Activated naive CD8-positive, alpha-beta T cell treated with anti-CD3 and anti-CD28 coated beads for 36 hours (primary cell): ENCODE measurements at regions not wholly inside any gene's neighbourhood (a gene's known extent, or its start where the extent isn't known, plus 50 kb on each side); places are given as distances from the start of the nearest gene placed in this dataset.

ENCODE experiments used
- DNase-seq: peaks from one replicate; pipeline ENCODE4 v3.0.0; 2021
- H3K27ac Mint-ChIP-seq: one replicate; pipeline ENCODE4 v1.8.0; 2022; ENCODE audit warnings: mild to moderate bottlenecking, moderate library complexity, mixed read lengths
- H3K27me3 Mint-ChIP-seq: one replicate; pipeline ENCODE4 v1.8.0; 2022; ENCODE audit warnings: mild to moderate bottlenecking, mixed read lengths
- H3K36me3 Mint-ChIP-seq: one replicate; pipeline ENCODE4 v1.8.0; 2021; ENCODE audit warnings: mild to moderate bottlenecking, mixed read lengths
- H3K4me1 Mint-ChIP-seq: one replicate; pipeline ENCODE4 v1.8.0; 2021; ENCODE audit warnings: mixed read lengths
- H3K4me3 Mint-ChIP-seq: one replicate; pipeline ENCODE4 v1.8.0; 2022; ENCODE audit warnings: mild to moderate bottlenecking, moderate library complexity, mixed read lengths
- H3K9me3 Mint-ChIP-seq: one replicate; pipeline ENCODE4 v1.8.0; 2022; ENCODE audit warnings: mixed read lengths

GRCh38 chrX:10062352-10062751 is 94.4 kb upstream of the CLCN4 start:
- no peak overlapping the region for H3K27ac Mint-ChIP-seq
- no peak for DNase-seq
- no peak overlapping the region for H3K4me3 Mint-ChIP-seq
- H3K4me1 Mint-ChIP-seq, result peaks cover 2% of the 10 kb centered on the region
- H3K27me3 Mint-ChIP-seq, result no peaks in the 10 kb centered on the region
- H3K9me3 Mint-ChIP-seq, result no peaks in the 10 kb centered on the region
- H3K36me3 Mint-ChIP-seq, result peaks cover 5% of the 10 kb centered on the region

GRCh38 chrX:10062980-10063379 is 93.8 kb upstream of the CLCN4 start:
- no peak for DNase-seq
- Mint-ChIP-seq H3K36me3 (peaks cover 5% of the 10 kb centered on the region), H3K9me3 (no peaks in the 10 kb centered on the region), H3K4me3 (no peak overlapping the region), H3K27ac (no peak overlapping the region), H3K27me3 (no peaks in the 10 kb centered on the region), H3K4me1 (peaks cover 2% of the 10 kb centered on the region)

GRCh38 chrX:10064736-10065135 is 92.0 kb upstream of the CLCN4 start:
- DNase-seq, result no peak
- peaks cover 6% of the 10 kb centered on the region for H3K36me3 Mint-ChIP-seq
- H3K4me1 Mint-ChIP-seq, result no peaks in the 10 kb centered on the region
- no peaks in the 10 kb centered on the region for H3K27me3 Mint-ChIP-seq
- no peaks in the 10 kb centered on the region for H3K9me3 Mint-ChIP-seq
- H3K27ac Mint-ChIP-seq, result no peak overlapping the region
- no peak overlapping the region for H3K4me3 Mint-ChIP-seq

- Mint-ChIP-seq H3K4me3 (no peak overlapping the region), H3K4me1 (peaks cover 8% of the 10 kb centered on the region), H3K36me3 (peaks cover 11% of the 10 kb centered on the region), H3K27me3 (no peaks in the 10 kb centered on the region), H3K27ac (no peak overlapping the region), H3K9me3 (no peaks in the 10 kb centered on the region)
- DNase-seq, result no peak
These were observed 85.9 kb upstream of the CLCN4 start for GRCh38 chrX:10070714-10071436.

GRCh38 chrX:10071451-10072144 is 85.2 kb upstream of the CLCN4 start:
- Mint-ChIP-seq H3K4me1 (peaks cover 8% of the 10 kb centered on the region), H3K4me3 (no peak overlapping the region), H3K27ac (no peak overlapping the region), H3K36me3 (peaks cover 7% of the 10 kb centered on the region), H3K27me3 (no peaks in the 10 kb centered on the region), H3K9me3 (no peaks in the 10 kb centered on the region)
- DNase-seq, result no peak

- Mint-ChIP-seq H3K27ac (no peak overlapping the region), H3K9me3 (no peaks in the 10 kb centered on the region), H3K27me3 (no peaks in the 10 kb centered on the region), H3K4me3 (no peak overlapping the region), H3K36me3 (peaks cover 6% of the 10 kb centered on the region), H3K4me1 (peaks cover 12% of the 10 kb centered on the region)
- no peak for DNase-seq
These were observed 83.8 kb upstream of the CLCN4 start for GRCh38 chrX:10072786-10073568.

GRCh38 chrX:10073671-10074070 is 83.1 kb upstream of the CLCN4 start:
- H3K9me3 Mint-ChIP-seq, result no peaks in the 10 kb centered on the region
- H3K4me3 Mint-ChIP-seq, result no peak overlapping the region
- no peaks in the 10 kb centered on the region for H3K27me3 Mint-ChIP-seq
- DNase-seq, result no peak
- peaks cover 6% of the 10 kb centered on the region for H3K36me3 Mint-ChIP-seq
- peaks cover 12% of the 10 kb centered on the region for H3K4me1 Mint-ChIP-seq
- H3K27ac Mint-ChIP-seq, result no peak overlapping the region

- H3K9me3 Mint-ChIP-seq, result no peaks in the 10 kb centered on the region
- H3K27me3 Mint-ChIP-seq, result no peaks in the 10 kb centered on the region
- H3K4me3 Mint-ChIP-seq, result no peak overlapping the region
- H3K27ac Mint-ChIP-seq, result no peak overlapping the region
- peaks cover 12% of the 10 kb centered on the region for H3K4me1 Mint-ChIP-seq
- H3K36me3 Mint-ChIP-seq, result peaks cover 6% of the 10 kb centered on the region
- DNase-seq, result no peak
These were observed 82.4 kb upstream of the CLCN4 start for GRCh38 chrX:10074241-10074941.

- Mint-ChIP-seq H3K4me1 (peaks cover 4% of the 10 kb centered on the region), H3K36me3 (peaks cover 2% of the 10 kb centered on the region), H3K27ac (no peak overlapping the region), H3K27me3 (no peaks in the 10 kb centered on the region), H3K4me3 (no peak overlapping the region), H3K9me3 (no peaks in the 10 kb centered on the region)
- DNase-seq, result no peak
These were observed 80.0 kb upstream of the CLCN4 start for GRCh38 chrX:10076765-10077164.

GRCh38 chrX:10077425-10078188 is 79.2 kb upstream of the CLCN4 start:
- H3K4me3 Mint-ChIP-seq, result no peak overlapping the region
- peaks cover 4% of the 10 kb centered on the region for H3K4me1 Mint-ChIP-seq
- peaks cover 2% of the 10 kb centered on the region for H3K36me3 Mint-ChIP-seq
- H3K27ac Mint-ChIP-seq, result no peak overlapping the region
- no peak for DNase-seq
- no peaks in the 10 kb centered on the region for H3K27me3 Mint-ChIP-seq
- no peaks in the 10 kb centered on the region for H3K9me3 Mint-ChIP-seq

GRCh38 chrX:10078266-10078665 is 78.5 kb upstream of the CLCN4 start:
- peaks cover 4% of the 10 kb centered on the region for H3K36me3 Mint-ChIP-seq
- no peaks in the 10 kb centered on the region for H3K27me3 Mint-ChIP-seq
- no peaks in the 10 kb centered on the region for H3K9me3 Mint-ChIP-seq
- H3K4me3 Mint-ChIP-seq, result no peak overlapping the region
- no peak overlapping the region for H3K27ac Mint-ChIP-seq
- no peak for DNase-seq
- peaks cover 11% of the 10 kb centered on the region for H3K4me1 Mint-ChIP-seq

- Mint-ChIP-seq H3K27ac (no peak overlapping the region), H3K36me3 (peaks cover 4% of the 10 kb centered on the region), H3K9me3 (no peaks in the 10 kb centered on the region), H3K27me3 (no peaks in the 10 kb centered on the region), H3K4me1 (peaks cover 19% of the 10 kb centered on the region), H3K4me3 (no peak overlapping the region)
- no peak for DNase-seq
These were observed 77.5 kb upstream of the CLCN4 start for GRCh38 chrX:10079231-10079630.

GRCh38 chrX:10083809-10084208 is 73.0 kb upstream of the CLCN4 start:
- Mint-ChIP-seq H3K27me3 (no peaks in the 10 kb centered on the region), H3K4me1 (peaks cover 34% of the 10 kb centered on the region), H3K9me3 (no peaks in the 10 kb centered on the region), H3K4me3 (no peak overlapping the region), H3K27ac (no peak overlapping the region), H3K36me3 (peaks cover 7% of the 10 kb centered on the region)
- DNase-seq, result no peak

- H3K36me3 Mint-ChIP-seq, result peaks cover 7% of the 10 kb centered on the region
These were observed 71.6 kb upstream of the CLCN4 start for GRCh38 chrX:10085223-10085622.

More at GRCh38 chrX:10085223-10085622, 71.6 kb upstream of the CLCN4 start:
- peaks cover 39% of the 10 kb centered on the region for H3K4me1 Mint-ChIP-seq
- no peak for DNase-seq
- no peak overlapping the region for H3K4me3 Mint-ChIP-seq
- H3K27me3 Mint-ChIP-seq, result no peaks in the 10 kb centered on the region
- peak overlapping the region; percentile 8 for H3K27ac Mint-ChIP-seq
- no peaks in the 10 kb centered on the region for H3K9me3 Mint-ChIP-seq
